PC-3 (cell line): ENCODE measurements at regions not wholly inside any gene's neighbourhood (a gene's known extent, or its start where the extent isn't known, plus 50 kb on each side); places are given as distances from the start of the nearest gene placed in this dataset.

Source experiments
- ATAC-seq: fragments of 200-7000 bp; cut with Tn5 transposase; 2 replicates; pipeline ENCODE4 v1.9.1; 2020; ENCODE audit warnings: mild to moderate bottlenecking, moderate library complexity
- BruUV-seq: library from RNA; stranded (reverse); fragments of 400-500 nt; replicated peaks from 2 replicates; lab custom pipeline; 2021; lab: Mats Ljungman, UMichigan
- CTCF ChIA-PET: fragments of 300-600 bp; sonication (Branson Sonifier 250); formaldehyde crosslinking; loops from one replicate; lab custom pipeline; 2022; ENCODE audit warnings: antibody characterized with exemption; lab: Charles Lee
- POLR2A ChIA-PET: fragments of 300-600 bp; sonication (Branson Sonifier 250); formaldehyde crosslinking; loops from one replicate; lab custom pipeline; 2022; ENCODE audit warnings: antibody characterized with exemption; ENCODE audit not compliant: unreplicated experiment; lab: Charles Lee
- DNase-seq: peaks from one replicate; pipeline ENCODE4 v3.0.0-alpha.2; 2015
- H2AFZ ChIP-seq: fragments of 300-600 bp; sonication (generic); 2 replicates; pipeline ENCODE4 v1.6.0; 2016; ENCODE audit warnings: antibody characterized with exemption, low read length
- H3F3A ChIP-seq: fragments of 300-600 bp; sonication (generic); one replicate; pipeline ENCODE4 v1.6.0; 2017; ENCODE audit warnings: antibody characterized with exemption, low read length, control low read depth, mild to moderate bottlenecking; ENCODE audit not compliant: unreplicated experiment
- H3K27ac ChIP-seq: fragments of 300-600 bp; sonication (generic); 2 replicates; pipeline ENCODE4 v1.5.1; 2016; ENCODE audit warnings: mild to moderate bottlenecking, low read length
- H3K27me3 ChIP-seq: fragments of 300-600 bp; sonication (generic); 2 replicates; pipeline ENCODE4 v1.6.1; 2016; ENCODE audit warnings: low read length, mixed read lengths
- H3K36me3 ChIP-seq: fragments of 300-600 bp; sonication (generic); 2 replicates; pipeline ENCODE4 v1.6.1; 2016; ENCODE audit warnings: low read depth, mixed run types, low read length, mixed read lengths
- H3K4me1 ChIP-seq: fragments of 300-600 bp; sonication (generic); 2 replicates; pipeline ENCODE4 v1.5.1; 2016; ENCODE audit warnings: low read length; ENCODE audit not compliant: insufficient read depth
- H3K4me2 ChIP-seq: fragments of 300-600 bp; sonication (generic); 2 replicates; pipeline ENCODE4 v1.6.0; 2016; ENCODE audit warnings: low read length
- H3K4me3 ChIP-seq: fragments of 300-600 bp; sonication (generic); 2 replicates; pipeline ENCODE4 v1.5.1; 2016; ENCODE audit warnings: mild to moderate bottlenecking, low read length, mixed read lengths
- H3K79me2 ChIP-seq: fragments of 300-600 bp; sonication (generic); 2 replicates; pipeline ENCODE4 v1.6.1; 2017; ENCODE audit warnings: low read length, mixed read lengths
- H3K9ac ChIP-seq: fragments of 300-600 bp; sonication (generic); 2 replicates; pipeline ENCODE4 v1.6.0; 2016; ENCODE audit warnings: mild to moderate bottlenecking, low read length
- H3K9me2 ChIP-seq: fragments of 300-600 bp; sonication (generic); replicated peaks from 2 replicates; pipeline ENCODE4 v1.6.1; 2016; ENCODE audit warnings: mixed run types, low read length, mixed read lengths
- H3K9me3 ChIP-seq: fragments of 300-600 bp; sonication (generic); 2 replicates; pipeline ENCODE4 v1.6.1; 2016; ENCODE audit warnings: low read length, mixed read lengths
- H4K20me1 ChIP-seq: fragments of 300-600 bp; sonication (generic); 2 replicates; pipeline ENCODE4 v1.6.1; 2016; ENCODE audit warnings: low read length, mixed read lengths
- EZH2 ChIP-seq: fragments of 300-600 bp; sonication (generic); IDR thresholded peaks from one replicate; pipeline ENCODE4 v1.6.1; 2017; ENCODE audit warnings: antibody characterized with exemption, mild to moderate bottlenecking, low read length; ENCODE audit not compliant: unreplicated experiment
- EZH2phosphoT487 ChIP-seq: fragments of 300-600 bp; sonication (generic); IDR thresholded peaks from 2 replicates; pipeline ENCODE4 v1.6.1; 2018; ENCODE audit warnings: mild to moderate bottlenecking, antibody characterized with exemption, low read length, borderline replicate concordance
- intact Hi-C: fragments of 100-400 bp; cut with micrococcal nuclease; formaldehyde crosslinking; loops from 2 replicates; pipeline ENCODE4 v1.9.0; 2023
- TF ChIP-seq, protein P1 (sequence below): fragments of 300-600 bp; sonication (generic); conservative IDR thresholded peaks from 2 replicates; pipeline ENCODE4 v1.5.1; 2017; ENCODE audit warnings: antibody characterized with exemption, low read depth, mild to moderate bottlenecking, low read length

DNA sequence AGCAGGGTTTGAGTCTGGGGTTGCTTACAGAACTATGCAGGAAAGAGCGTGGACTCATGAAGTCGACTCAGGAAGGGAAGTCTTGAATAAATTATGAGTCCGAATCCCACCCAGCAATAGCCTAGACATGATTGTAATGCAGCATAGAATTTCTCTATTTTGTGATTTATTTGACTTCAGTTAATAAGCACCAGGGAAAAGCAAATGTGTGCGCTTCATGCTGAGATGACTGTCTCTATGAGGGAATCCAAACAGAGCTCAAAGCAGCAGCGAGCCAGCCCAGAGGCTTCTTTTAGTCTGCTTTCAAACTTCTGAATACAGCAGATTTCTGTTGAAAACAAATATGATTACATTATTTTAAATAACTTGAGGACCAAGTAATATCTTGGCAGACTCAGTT lies 188.0 kb downstream of the SEMA6A start:
- TF ChIP-seq, protein P1, sequence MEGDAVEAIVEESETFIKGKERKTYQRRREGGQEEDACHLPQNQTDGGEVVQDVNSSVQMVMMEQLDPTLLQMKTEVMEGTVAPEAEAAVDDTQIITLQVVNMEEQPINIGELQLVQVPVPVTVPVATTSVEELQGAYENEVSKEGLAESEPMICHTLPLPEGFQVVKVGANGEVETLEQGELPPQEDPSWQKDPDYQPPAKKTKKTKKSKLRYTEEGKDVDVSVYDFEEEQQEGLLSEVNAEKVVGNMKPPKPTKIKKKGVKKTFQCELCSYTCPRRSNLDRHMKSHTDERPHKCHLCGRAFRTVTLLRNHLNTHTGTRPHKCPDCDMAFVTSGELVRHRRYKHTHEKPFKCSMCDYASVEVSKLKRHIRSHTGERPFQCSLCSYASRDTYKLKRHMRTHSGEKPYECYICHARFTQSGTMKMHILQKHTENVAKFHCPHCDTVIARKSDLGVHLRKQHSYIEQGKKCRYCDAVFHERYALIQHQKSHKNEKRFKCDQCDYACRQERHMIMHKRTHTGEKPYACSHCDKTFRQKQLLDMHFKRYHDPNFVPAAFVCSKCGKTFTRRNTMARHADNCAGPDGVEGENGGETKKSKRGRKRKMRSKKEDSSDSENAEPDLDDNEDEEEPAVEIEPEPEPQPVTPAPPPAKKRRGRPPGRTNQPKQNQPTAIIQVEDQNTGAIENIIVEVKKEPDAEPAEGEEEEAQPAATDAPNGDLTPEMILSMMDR: no peak
- TF ChIP-seq EZH2 (no peak), EZH2phosphoT487 (no peak)
- intact Hi-C loops: no loop called here
- H3K27ac ChIP-seq: no peak overlapping the region
- H3K9me2 ChIP-seq: no peaks in the 10 kb centered on the region
- no peaks in the 10 kb centered on the region for H3K27me3 ChIP-seq
- CTCF ChIA-PET: no interaction called here
- H3K4me1 ChIP-seq: 0 out of 2 replicates have a peak, but pooled peaks cover 3% of the 10 kb centered on the region
- no peak overlapping the region for H3K9ac ChIP-seq
- no peaks in the 10 kb centered on the region for H3K79me2 ChIP-seq
- POLR2A ChIA-PET: no interaction called here
- no peak overlapping the region for H3K4me2 ChIP-seq
- no peaks in the 10 kb centered on the region for H3K36me3 ChIP-seq
- no peaks in the 10 kb centered on the region for H3K9me3 ChIP-seq
- H4K20me1 ChIP-seq: no peaks in the 10 kb centered on the region
- BruUV-seq: no TSS peak
- ATAC-seq: no peak
- H2AFZ ChIP-seq: no peak overlapping the region
- no peaks in the 10 kb centered on the region for H3F3A ChIP-seq
- H3K4me3 ChIP-seq: no peak overlapping the region
- no peak for DNase-seq

- no peaks in the 10 kb centered on the region for H3K4me1 ChIP-seq
- no TSS peak for BruUV-seq
- ChIA-PET POLR2A (no interaction called here), CTCF (no interaction called here)
- H3K9ac ChIP-seq: no peak overlapping the region
- intact Hi-C loops: no loop called here
- no peaks in the 10 kb centered on the region for H3F3A ChIP-seq
- no peak overlapping the region for H3K4me2 ChIP-seq
- H3K27ac ChIP-seq: no peak overlapping the region
- H3K36me3 ChIP-seq: no peaks in the 10 kb centered on the region
- H2AFZ ChIP-seq: no peak overlapping the region
- DNase-seq (no peak), ATAC-seq (no peak)
- H3K9me2 ChIP-seq: no peaks in the 10 kb centered on the region
- no peaks in the 10 kb centered on the region for H3K27me3 ChIP-seq
- H3K79me2 ChIP-seq: no peaks in the 10 kb centered on the region
- no peaks in the 10 kb centered on the region for H3K9me3 ChIP-seq
- no peak overlapping the region for H3K4me3 ChIP-seq
- TF ChIP-seq EZH2 (no peak), EZH2phosphoT487 (no peak)
- TF ChIP-seq, protein P1: no peak
- no peaks in the 10 kb centered on the region for H4K20me1 ChIP-seq
Observed at GRCh38 chr5:116382874-116383266, 191.8 kb downstream of the SEMA6A start.

- TF ChIP-seq EZH2 (no peak), EZH2phosphoT487 (no peak)
- TF ChIP-seq, protein P1: no peak
Observed at GRCh38 chr5:116382032-116382873, 192.4 kb downstream of the SEMA6A start.

More at GRCh38 chr5:116382032-116382873, 192.4 kb downstream of the SEMA6A start:
- H3K9ac ChIP-seq: no peak overlapping the region
- no TSS peak for BruUV-seq
- no peaks in the 10 kb centered on the region for H3K9me2 ChIP-seq
- no peaks in the 10 kb centered on the region for H3F3A ChIP-seq
- H3K9me3 ChIP-seq: no peaks in the 10 kb centered on the region
- DNase-seq (no peak), ATAC-seq (no peak)
- no peaks in the 10 kb centered on the region for H3K36me3 ChIP-seq
- H3K4me2 ChIP-seq: no peak overlapping the region
- no peaks in the 10 kb centered on the region for H3K27me3 ChIP-seq
- intact Hi-C loops: no loop called here
- H3K27ac ChIP-seq: no peak overlapping the region
- no peaks in the 10 kb centered on the region for H3K79me2 ChIP-seq
- ChIA-PET POLR2A (no interaction called here), CTCF (no interaction called here)
- H3K4me3 ChIP-seq: no peak overlapping the region
- no peak overlapping the region for H2AFZ ChIP-seq
- H4K20me1 ChIP-seq: no peaks in the 10 kb centered on the region
- H3K4me1 ChIP-seq: no peaks in the 10 kb centered on the region
